Fibroblast of mammary gland (primary cell): ENCODE measurements at regions not wholly inside any gene's neighbourhood (a gene's known extent, or its start where the extent isn't known, plus 50 kb on each side); places are given as distances from the start of the nearest gene placed in this dataset.

Source experiments
- DNase-seq: peaks from one replicate; pipeline ENCODE4 v3.0.0-alpha.2; 2010; ENCODE audit warnings: low read depth
- H3K4me3 ChIP-seq: 2 replicates; pipeline ENCODE4 v1.5.1; 2011; ENCODE audit warnings: low read depth, mild to moderate bottlenecking, low read length, moderate library complexity; ENCODE audit not compliant: control insufficient read depth
- CTCF ChIP-seq: conservative IDR thresholded peaks from 2 replicates; pipeline ENCODE4 v1.5.1; 2011; ENCODE audit warnings: low read depth, low read length, inconsistent platforms; ENCODE audit not compliant: control insufficient read depth, insufficient read depth

DNA sequence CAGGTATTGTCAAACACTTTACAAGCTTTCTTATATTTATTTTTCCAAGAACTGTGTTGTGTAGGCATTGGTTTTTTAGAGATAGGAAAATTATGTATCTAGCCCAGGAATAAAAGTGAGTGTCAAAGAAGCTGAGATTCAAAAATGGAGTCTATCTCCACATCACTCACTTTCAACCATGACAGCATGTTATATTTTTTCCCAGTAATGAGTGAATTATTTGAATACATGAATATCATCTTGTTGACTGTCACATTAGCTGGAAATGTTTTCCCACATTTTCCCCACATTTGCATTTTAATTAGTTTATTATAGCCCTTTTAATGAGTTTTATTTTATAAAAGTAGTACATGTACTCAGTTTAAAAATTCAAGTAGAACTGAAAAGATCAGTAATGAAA is 693.7 kb downstream of the PCDH18 start:
- H3K4me3 ChIP-seq: no peak overlapping the region
- DNase-seq: no peak
- TF ChIP-seq CTCF: no peak

DNA sequence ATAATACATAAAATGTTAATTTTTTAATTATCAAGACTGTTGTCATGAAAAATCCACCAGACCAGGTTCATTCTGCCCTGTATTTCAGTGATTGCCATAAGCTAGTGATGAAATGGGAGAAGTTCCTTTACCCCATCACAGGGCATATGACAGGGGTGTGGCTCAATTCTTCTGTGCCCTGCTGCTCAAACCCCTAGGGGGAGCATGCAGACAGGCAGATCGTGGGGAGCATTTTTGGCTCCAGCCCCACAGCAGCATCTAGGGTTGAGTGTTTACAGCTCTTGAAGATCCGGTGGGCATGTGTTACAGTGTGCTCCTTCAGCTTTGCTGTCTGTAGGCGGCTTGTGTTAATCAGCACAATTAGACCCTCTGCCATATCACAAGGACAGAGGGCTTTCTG is 700.7 kb downstream of the PCDH18 start:
- TF ChIP-seq CTCF: no peak
- DNase-seq: no peak
- no peak overlapping the region for H3K4me3 ChIP-seq

DNA sequence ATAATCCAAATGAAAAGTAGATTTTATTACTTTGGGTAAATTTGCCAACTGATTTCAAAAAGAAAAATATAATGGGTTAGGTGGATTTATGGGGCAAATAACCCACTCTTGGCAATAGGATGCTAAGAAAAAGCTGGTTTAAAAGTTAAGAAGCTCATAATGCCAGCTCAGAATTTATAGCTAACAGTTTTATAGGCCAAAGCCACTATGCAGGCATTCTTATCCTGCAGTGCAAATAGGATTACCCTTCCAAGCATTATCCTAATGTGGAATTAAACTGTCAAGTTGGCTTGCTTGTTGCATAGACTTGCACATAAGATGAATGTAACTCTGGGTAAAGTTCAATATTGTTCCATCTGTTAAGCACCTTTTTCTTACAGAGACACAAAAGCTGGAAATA is 703.0 kb downstream of the PCDH18 start:
- no peak for TF ChIP-seq CTCF
- no peak overlapping the region for H3K4me3 ChIP-seq
- no peak for DNase-seq

DNA sequence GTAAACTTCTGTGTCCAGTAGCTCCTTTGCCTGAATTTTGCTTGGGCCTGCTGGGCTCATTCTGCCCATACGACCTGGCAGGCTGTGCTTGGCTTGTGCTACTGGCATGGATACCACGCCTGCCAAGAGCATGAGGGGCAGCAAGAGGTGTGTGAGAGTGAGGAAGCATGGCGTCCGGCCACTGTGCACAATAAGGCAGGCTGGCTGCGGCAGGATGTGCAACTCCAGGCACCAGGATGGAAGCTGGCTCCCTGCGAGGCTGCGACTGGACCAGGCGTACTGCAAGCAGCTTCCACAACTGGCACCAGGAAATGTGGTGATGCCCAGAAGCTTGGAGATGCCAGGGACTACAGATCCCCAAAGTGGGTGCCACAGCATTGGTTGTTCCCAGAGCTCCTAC is 709.3 kb downstream of the PCDH18 start:
- no peak overlapping the region for H3K4me3 ChIP-seq
- TF ChIP-seq CTCF: no peak
- DNase-seq: no peak

DNA sequence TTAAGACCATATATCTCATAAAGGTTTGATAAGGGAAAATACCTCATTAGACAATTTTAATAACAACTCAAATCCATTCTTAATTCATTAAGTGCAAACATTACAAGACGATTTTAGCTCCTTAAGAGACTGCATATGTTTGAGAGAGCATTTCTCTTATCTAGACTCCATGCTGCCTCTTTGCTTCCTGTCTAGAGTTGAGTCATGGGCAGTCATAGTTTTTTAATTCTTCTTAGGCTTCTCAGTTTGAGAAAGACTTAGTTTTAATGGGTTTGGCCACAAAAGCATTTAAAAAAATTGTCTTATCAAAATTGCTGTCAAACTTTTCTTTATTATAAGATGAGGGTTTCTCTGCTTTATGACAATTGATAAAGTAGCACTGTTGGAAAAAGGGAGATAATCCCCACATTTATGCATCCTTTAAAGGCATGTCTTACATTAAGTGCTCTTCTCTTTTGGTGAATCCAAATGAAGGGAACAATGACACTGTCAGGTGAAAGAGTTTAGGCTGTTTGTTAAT is 713.4 kb downstream of the PCDH18 start:
- TF ChIP-seq CTCF: no peak
- H3K4me3 ChIP-seq: no peak overlapping the region
- DNase-seq: no peak

GRCh38 chr4:136812100-136812880 is 720.0 kb downstream of the PCDH18 start:
- TF ChIP-seq CTCF: no peak
- no peak for DNase-seq
- no peak overlapping the region for H3K4me3 ChIP-seq

- no peak for TF ChIP-seq CTCF
- DNase-seq: no peak
- H3K4me3 ChIP-seq: no peak overlapping the region
These were observed 720.7 kb downstream of the PCDH18 start for GRCh38 chr4:136811496-136812077.
